Common myeloid progenitor, CD34-positive (primary cell): ENCODE measurements at regions not wholly inside any gene's neighbourhood (a gene's known extent, or its start where the extent isn't known, plus 50 kb on each side); places are given as distances from the start of the nearest gene placed in this dataset.
"Not testable (repeated sequence)": the region's sequence is repeated elsewhere in the genome, so short reads cannot be mapped to it uniquely, and the experiment has no call there.

Experiments
- CTCF ChIA-PET: fragments of 350-600 bp; sonication (Branson Sonifier 250); formaldehyde crosslinking; loops from one replicate; lab custom pipeline; 2021; ENCODE audit warnings: antibody characterized with exemption; lab: Charles Lee
- POLR2A ChIA-PET: fragments of 350-600 bp; sonication (Branson Sonifier 250); formaldehyde crosslinking; loops from one replicate; lab custom pipeline; 2021; ENCODE audit warnings: antibody characterized with exemption; lab: Charles Lee
- DNase-seq, 3 donors: peaks; one replicate each; pipeline versions ENCODE4 v3.0.0 to v3.0.0-alpha.2; 2013
- H3K27ac ChIP-seq, 2 experiments: 1 replicate in 1 of 2; 2 replicates in 1 of 2; pipeline ENCODE4 v1.7.0; 2013; ENCODE audit warnings: inconsistent platforms in 2 of 2, low read length in 2 of 2, mild to moderate bottlenecking in 2 of 2, low read depth in 1 of 2, moderate library complexity in 1 of 2; ENCODE audit not compliant: severe bottlenecking in 2 of 2, insufficient read depth in 1 of 2, poor library complexity in 1 of 2
- H3K27me3 ChIP-seq, 5 experiments: replicated peaks in 2 of 5; 1 replicate in 3 of 5; 2 replicates in 2 of 5; pipeline versions ENCODE4 v1.6.1 to v1.7.0; 2013; ENCODE audit warnings: low read length in 4 of 5, mild to moderate bottlenecking in 2 of 5, moderate library complexity in 2 of 5, inconsistent platforms in 1 of 5; ENCODE audit not compliant: insufficient read depth in 5 of 5, control insufficient read depth in 4 of 5
- H3K36me3 ChIP-seq, 4 experiments: 1 replicate in 2 of 4; 2 replicates in 2 of 4; pipeline versions ENCODE4 v1.6.1 to v1.7.0; 2013; ENCODE audit warnings: low read length in 3 of 4, control low read depth in 1 of 4, mild to moderate bottlenecking in 1 of 4; ENCODE audit not compliant: control insufficient read depth in 4 of 4, insufficient read depth in 4 of 4
- H3K4me1 ChIP-seq, 4 experiments: 1 replicate in 3 of 4; 2 replicates in 1 of 4; pipeline versions ENCODE4 v1.6.1 to v1.7.1; 2013; ENCODE audit warnings: low read length in 3 of 4, mild to moderate bottlenecking in 3 of 4, control low read depth in 1 of 4, inconsistent platforms in 1 of 4, moderate library complexity in 1 of 4; ENCODE audit not compliant: control insufficient read depth in 4 of 4, insufficient read depth in 4 of 4; ENCODE audit errors: control extremely low read depth in 1 of 4
- H3K4me3 ChIP-seq, 7 experiments: 1 replicate in 4 of 7; 2 replicates in 3 of 7; pipeline versions ENCODE4 v1.5.1 to v1.7.0; 2013; ENCODE audit warnings: mild to moderate bottlenecking in 7 of 7, low read length in 6 of 7, moderate library complexity in 6 of 7, inconsistent platforms in 2 of 7, low read depth in 2 of 7, control low read depth in 1 of 7; ENCODE audit not compliant: insufficient read depth in 4 of 7, control insufficient read depth in 1 of 7; ENCODE audit errors: extremely low read depth in 1 of 7
- H3K9me3 ChIP-seq, 5 experiments: 1 replicate in 4 of 5; 2 replicates in 1 of 5; pipeline versions ENCODE4 v1.6.1 to v1.7.1; 2013; ENCODE audit warnings: low read length in 4 of 5, mild to moderate bottlenecking in 2 of 5, inconsistent platforms in 1 of 5, low read depth in 1 of 5, moderate library complexity in 1 of 5; ENCODE audit not compliant: control insufficient read depth in 4 of 5, insufficient read depth in 2 of 5; ENCODE audit errors: control extremely low read depth in 1 of 5
- WGBS: methylation state at CpG from one replicate; pipeline ENCODE4 v1.1.5; 2013; ENCODE audit not compliant: insufficient coverage; 5-methylcytosine and 5-hydroxymethylcytosine counted together

DNA sequence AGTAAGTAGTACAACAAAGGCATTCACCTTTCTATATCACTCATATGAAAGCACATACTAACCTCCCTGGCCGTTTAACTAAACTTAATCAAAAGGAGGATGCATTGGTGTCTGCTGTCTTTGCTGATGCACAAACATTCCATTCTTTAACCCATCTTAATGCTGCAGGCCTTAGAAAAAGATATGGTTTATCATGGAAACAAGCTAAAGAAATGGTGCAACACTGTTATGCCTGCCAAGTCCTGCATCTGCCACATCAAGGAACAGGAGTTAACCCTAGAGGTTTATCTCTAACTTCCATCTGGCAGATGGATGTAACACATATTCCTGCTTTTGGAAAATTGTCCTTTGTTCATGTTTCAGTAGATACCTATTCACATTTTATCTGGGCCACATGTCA lies 296.5 kb upstream of the DKK2 start:
- H3K27ac ChIP-seq, H3K4me3 ChIP-seq, H3K4me1 ChIP-seq, POLR2A ChIA-PET, H3K9me3 ChIP-seq, CTCF ChIA-PET, H3K36me3 ChIP-seq, H3K27me3 ChIP-seq, DNase-seq: not testable (repeated sequence)
- WGBS: no CpG with 5 or more reads among the region's 1 CpG

GRCh38 chr4:107330916-107331315 lies 294.8 kb upstream of the DKK2 start:
- POLR2A ChIA-PET: no interaction called here
- no peak for DNase-seq
- no peaks in the 10 kb centered on the region for H3K36me3 ChIP-seq
- H3K27ac ChIP-seq: no peak overlapping the region
- CTCF ChIA-PET: no interaction called here
- peaks cover 0 to 7% (median 2%) of the 10 kb centered on the region in 5 experiments for H3K9me3 ChIP-seq
- H3K4me3 ChIP-seq: no peak overlapping the region
- no peaks in the 10 kb centered on the region for H3K27me3 ChIP-seq
- H3K4me1 ChIP-seq: no peaks in the 10 kb centered on the region

- H3K27me3 ChIP-seq: no peaks in the 10 kb centered on the region
- no peaks in the 10 kb centered on the region for H3K36me3 ChIP-seq
- no peak for DNase-seq
- H3K27ac ChIP-seq: no peak overlapping the region
- WGBS: no CpG with 5 or more reads among the region's 1 CpG
- CTCF ChIA-PET: no interaction called here
- no peaks in the 10 kb centered on the region for H3K4me1 ChIP-seq
- H3K9me3 ChIP-seq: no peaks in the 10 kb centered on the region
- no peak overlapping the region for H3K4me3 ChIP-seq
- POLR2A ChIA-PET: no interaction called here
Observed at GRCh38 chr4:107319386-107319785, 283.3 kb upstream of the DKK2 start.

DNA sequence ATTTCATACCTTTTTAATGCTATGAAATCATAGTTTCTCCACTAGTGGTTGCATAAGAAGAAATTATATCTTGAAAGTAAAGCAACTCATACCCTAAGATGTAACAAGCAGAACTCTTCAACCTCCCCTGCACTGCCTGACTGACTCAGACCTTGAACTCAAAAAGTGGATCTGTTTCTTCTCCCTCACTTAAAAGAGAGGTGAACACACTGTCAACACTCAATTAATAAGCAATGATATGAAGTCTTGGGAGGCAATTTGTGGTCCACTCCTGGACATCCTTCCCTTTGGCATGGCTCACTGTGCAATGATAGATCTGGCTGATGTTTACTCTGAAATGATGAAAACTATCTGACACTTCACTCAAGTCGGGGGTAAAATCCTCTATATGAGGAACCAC lies 282.0 kb upstream of the DKK2 start:
- H3K36me3 ChIP-seq: no peaks in the 10 kb centered on the region
- H3K27ac ChIP-seq: no peak overlapping the region
- DNase-seq: no peak
- ChIA-PET POLR2A (no interaction called here), CTCF (no interaction called here)
- WGBS: 83% methylated on average over 1 of the region's 1 CpG
- no peaks in the 10 kb centered on the region for H3K4me1 ChIP-seq
- H3K9me3 ChIP-seq: no peaks in the 10 kb centered on the region
- no peaks in the 10 kb centered on the region for H3K27me3 ChIP-seq
- no peak overlapping the region for H3K4me3 ChIP-seq

GRCh38 chr4:107317611-107318010 lies 281.5 kb upstream of the DKK2 start:
- no peak overlapping the region for H3K4me3 ChIP-seq
- no peaks in the 10 kb centered on the region for H3K4me1 ChIP-seq
- DNase-seq: no peak
- H3K9me3 ChIP-seq: no peaks in the 10 kb centered on the region
- H3K36me3 ChIP-seq: no peaks in the 10 kb centered on the region
- POLR2A ChIA-PET: no interaction called here
- CTCF ChIA-PET: no interaction called here
- H3K27me3 ChIP-seq: no peaks in the 10 kb centered on the region
- H3K27ac ChIP-seq: no peak overlapping the region

GRCh38 chr4:107315584-107315983 lies 279.5 kb upstream of the DKK2 start:
- CTCF ChIA-PET: no interaction called here
- DNase-seq: no peak
- POLR2A ChIA-PET: no interaction called here
- H3K4me1 ChIP-seq: no peaks in the 10 kb centered on the region
- H3K4me3 ChIP-seq: no peak overlapping the region
- H3K27ac ChIP-seq: no peak overlapping the region
- no peaks in the 10 kb centered on the region for H3K36me3 ChIP-seq
- no peaks in the 10 kb centered on the region for H3K27me3 ChIP-seq
- H3K9me3 ChIP-seq: no peaks in the 10 kb centered on the region

- WGBS: no CpG with 5 or more reads among the region's 1 CpG
- POLR2A ChIA-PET: no interaction called here
- CTCF ChIA-PET: no interaction called here
- H3K27me3 ChIP-seq: no peaks in the 10 kb centered on the region
- H3K9me3 ChIP-seq: peaks cover 0 to 1% (median 0%) of the 10 kb centered on the region in 5 experiments
- H3K4me1 ChIP-seq: no peaks in the 10 kb centered on the region
- H3K27ac ChIP-seq: no peak overlapping the region
- DNase-seq: no peak
- no peak overlapping the region for H3K4me3 ChIP-seq
- no peaks in the 10 kb centered on the region for H3K36me3 ChIP-seq
Observed at GRCh38 chr4:107314156-107314555, 278.0 kb upstream of the DKK2 start.

GRCh38 chr4:107312366-107312765 lies 276.3 kb upstream of the DKK2 start:
- H3K27me3 ChIP-seq: no peaks in the 10 kb centered on the region
- no peak overlapping the region for H3K27ac ChIP-seq
- ChIA-PET POLR2A (no interaction called here), CTCF (no interaction called here)
- DNase-seq: no peak
- H3K4me3 ChIP-seq: no peak overlapping the region
- no CpG with 5 or more reads among the region's 4 CpGs for WGBS
- no peaks in the 10 kb centered on the region for H3K4me1 ChIP-seq
- peaks cover 0 to 3% (median 0%) of the 10 kb centered on the region in 5 experiments for H3K9me3 ChIP-seq
- no peaks in the 10 kb centered on the region for H3K36me3 ChIP-seq
